HUES64 (cell line): ENCODE measurements at regions not wholly inside any gene's neighbourhood (a gene's known extent, or its start where the extent isn't known, plus 50 kb on each side); places are given as distances from the start of the nearest gene placed in this dataset.

Experiments
- H3K27ac ChIP-seq: 2 replicates; pipeline ENCODE4 v1.7.0; 2013; ENCODE audit warnings: low read depth, low read length, inconsistent platforms
- H3K27me3 ChIP-seq: 2 replicates; pipeline ENCODE4 v1.6.1; 2013; ENCODE audit warnings: mild to moderate bottlenecking, low read length; ENCODE audit not compliant: insufficient read depth
- H3K36me3 ChIP-seq: 2 replicates; pipeline ENCODE4 v1.6.1; 2013; ENCODE audit warnings: mild to moderate bottlenecking, low read length; ENCODE audit not compliant: insufficient read depth
- H3K4me1 ChIP-seq: 2 replicates; pipeline ENCODE4 v1.6.1; 2013; ENCODE audit warnings: mild to moderate bottlenecking, low read length, moderate library complexity; ENCODE audit not compliant: insufficient read depth
- H3K4me3 ChIP-seq: 2 replicates; pipeline ENCODE4 v1.5.1; 2013; ENCODE audit warnings: mild to moderate bottlenecking, low read length, moderate library complexity
- H3K9ac ChIP-seq: 2 replicates; pipeline ENCODE4 v1.6.1; 2013; ENCODE audit warnings: mild to moderate bottlenecking, low read depth, low read length
- H3K9me3 ChIP-seq: 2 replicates; pipeline ENCODE4 v1.6.1; 2013; ENCODE audit warnings: low read depth, low read length; ENCODE audit not compliant: insufficient read depth
- WGBS: fragments of 150-250, 120-280 bp; methylation state at CpG from one replicate; pipeline ENCODE4 v1.1.7; 2013; ENCODE audit warnings: missing lambda C conversion rate; 5-methylcytosine and 5-hydroxymethylcytosine counted together

DNA sequence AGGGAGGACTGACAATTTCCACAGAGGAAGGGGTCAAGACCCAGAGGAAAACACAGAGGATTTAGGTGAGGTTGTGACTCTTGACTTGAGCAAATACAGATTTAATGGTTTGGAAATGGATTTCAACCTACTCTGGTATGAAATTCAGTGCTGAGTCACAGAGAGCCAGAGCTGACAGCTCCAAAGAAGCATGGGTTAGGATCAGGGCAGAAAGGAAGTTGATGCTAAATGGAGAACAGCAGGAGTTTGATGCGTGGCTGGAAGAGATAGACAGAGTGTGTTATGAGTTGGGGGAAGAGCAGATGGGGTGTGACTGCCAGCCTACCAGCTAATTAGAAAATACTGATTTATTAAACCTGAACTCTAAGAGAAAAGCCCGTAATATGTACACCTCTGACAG is 272.6 kb downstream of the FOXG1 start:
- Histone ChIP-seq H3K9ac (no peak overlapping the region), H3K27me3 (no peaks in the 10 kb centered on the region), H3K4me1 (peaks cover 16% of the 10 kb centered on the region; the same call in 1 of the 2 replicates), H3K27ac (no peak overlapping the region), H3K9me3 (no peaks in the 10 kb centered on the region), H3K36me3 (no peaks in the 10 kb centered on the region), H3K4me3 (no peak overlapping the region)
- 29% methylated on average over 1 of the region's 2 CpGs for WGBS

DNA sequence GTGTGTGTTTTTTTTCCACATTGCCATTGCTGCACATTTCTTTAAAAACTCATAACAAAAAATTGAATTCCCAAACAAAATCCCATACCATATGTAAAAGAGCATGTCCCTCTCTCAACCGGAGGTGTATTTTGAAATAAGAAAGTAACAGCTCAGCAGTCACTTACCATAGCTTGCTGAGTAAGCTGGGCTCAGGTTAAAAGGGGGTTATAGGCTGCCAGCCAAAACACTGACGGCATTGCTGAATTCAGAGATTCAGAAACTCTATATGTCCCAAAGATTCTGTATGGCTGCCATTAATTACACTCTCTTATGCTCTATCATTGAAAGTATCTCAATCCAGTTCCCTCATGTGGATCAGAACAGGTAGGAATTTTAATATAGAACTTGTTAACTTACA is 276.0 kb downstream of the FOXG1 start:
- Histone ChIP-seq H3K27me3 (no peaks in the 10 kb centered on the region), H3K4me3 (no peak overlapping the region), H3K9me3 (no peaks in the 10 kb centered on the region), H3K27ac (no peak overlapping the region), H3K9ac (no peak overlapping the region), H3K36me3 (no peaks in the 10 kb centered on the region), H3K4me1 (peaks cover 16% of the 10 kb centered on the region; the same call in 1 of the 2 replicates)
- 79% methylated on average over 2 of the region's 2 CpGs for WGBS

DNA sequence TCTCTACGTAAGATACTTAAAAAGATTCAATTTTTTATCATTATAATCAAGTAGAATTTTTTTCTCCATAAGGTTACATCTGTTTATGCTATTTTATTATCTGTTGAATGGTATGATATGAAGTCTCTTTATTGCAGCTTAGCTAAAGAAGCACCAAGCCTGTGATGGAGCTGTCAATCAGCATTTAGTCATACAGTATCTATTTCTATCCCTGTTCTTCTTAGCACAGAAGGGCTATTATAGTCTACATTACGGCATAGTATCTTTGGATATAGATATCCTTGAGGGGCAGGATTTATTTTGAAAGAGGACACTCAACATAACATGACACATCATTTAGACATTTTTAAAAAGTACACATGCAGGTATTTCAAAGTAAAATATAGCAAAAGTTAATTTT is 277.1 kb downstream of the FOXG1 start:
- no peak overlapping the region for H3K9ac ChIP-seq
- H3K36me3 ChIP-seq = no peaks in the 10 kb centered on the region
- no peak overlapping the region for H3K4me3 ChIP-seq
- no peak overlapping the region for H3K27ac ChIP-seq
- no peaks in the 10 kb centered on the region for H3K27me3 ChIP-seq
- H3K4me1 ChIP-seq = peaks cover 12% of the 10 kb centered on the region; the same call in 1 of the 2 replicates
- WGBS = no CpG with 5 or more reads among the region's 2 CpGs
- H3K9me3 ChIP-seq = no peaks in the 10 kb centered on the region

DNA sequence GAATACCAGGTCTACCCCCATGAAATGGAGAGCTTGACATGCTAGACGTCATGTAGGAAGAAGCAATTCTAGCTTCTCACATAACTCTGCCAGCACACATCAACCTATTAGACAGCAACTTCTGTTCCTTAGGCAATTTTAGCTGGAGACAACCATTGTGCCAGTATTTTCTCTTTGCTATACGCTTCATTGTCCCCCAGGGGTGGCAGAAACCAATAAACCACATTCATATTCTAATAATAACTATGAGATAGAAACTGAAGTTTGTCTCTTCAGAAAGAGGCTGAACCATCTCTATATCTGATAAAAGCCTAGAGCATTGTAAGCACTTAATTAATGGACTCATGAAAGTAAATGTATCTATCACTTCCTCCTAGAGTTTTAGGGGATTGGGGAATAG is 278.6 kb downstream of the FOXG1 start:
- WGBS = 95% methylated on average over 2 of the region's 2 CpGs
- no peak overlapping the region for H3K9ac ChIP-seq

DNA sequence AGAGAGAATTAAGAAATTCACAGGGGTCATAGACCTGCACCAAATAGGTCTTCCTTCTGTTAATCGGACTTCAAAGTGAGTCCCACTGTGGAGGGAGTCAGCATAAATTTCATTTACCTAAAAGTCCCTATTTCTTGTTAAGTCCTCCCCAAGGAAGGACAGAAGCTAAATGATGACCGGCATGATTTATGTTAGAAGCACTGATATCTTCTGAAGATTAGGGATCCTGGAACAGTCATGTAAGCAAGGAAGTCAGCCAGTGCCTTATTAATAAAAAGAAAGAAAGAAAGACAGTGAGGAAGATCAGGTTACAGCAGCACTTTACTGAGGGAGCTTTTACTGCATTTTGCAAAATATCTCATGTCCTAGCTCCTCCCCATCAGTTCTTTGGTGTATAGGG is 287.5 kb downstream of the FOXG1 start:
- peaks cover 18% of the 10 kb centered on the region for H3K9me3 ChIP-seq
- H3K27ac ChIP-seq = no peak overlapping the region
- no peak overlapping the region for H3K9ac ChIP-seq
- H3K4me1 ChIP-seq = no peaks in the 10 kb centered on the region
- 86% methylated on average over 2 of the region's 2 CpGs for WGBS
- H3K27me3 ChIP-seq = no peaks in the 10 kb centered on the region
- no peaks in the 10 kb centered on the region for H3K36me3 ChIP-seq
- H3K4me3 ChIP-seq = no peak overlapping the region

More for the DNA sequence above, 278.6 kb downstream of the FOXG1 start:
- no peak overlapping the region for H3K27ac ChIP-seq
- H3K27me3 ChIP-seq = no peaks in the 10 kb centered on the region
- no peak overlapping the region for H3K4me3 ChIP-seq
- H3K36me3 ChIP-seq = no peaks in the 10 kb centered on the region
- no peaks in the 10 kb centered on the region for H3K4me1 ChIP-seq
- H3K9me3 ChIP-seq = peaks cover 9% of the 10 kb centered on the region

DNA sequence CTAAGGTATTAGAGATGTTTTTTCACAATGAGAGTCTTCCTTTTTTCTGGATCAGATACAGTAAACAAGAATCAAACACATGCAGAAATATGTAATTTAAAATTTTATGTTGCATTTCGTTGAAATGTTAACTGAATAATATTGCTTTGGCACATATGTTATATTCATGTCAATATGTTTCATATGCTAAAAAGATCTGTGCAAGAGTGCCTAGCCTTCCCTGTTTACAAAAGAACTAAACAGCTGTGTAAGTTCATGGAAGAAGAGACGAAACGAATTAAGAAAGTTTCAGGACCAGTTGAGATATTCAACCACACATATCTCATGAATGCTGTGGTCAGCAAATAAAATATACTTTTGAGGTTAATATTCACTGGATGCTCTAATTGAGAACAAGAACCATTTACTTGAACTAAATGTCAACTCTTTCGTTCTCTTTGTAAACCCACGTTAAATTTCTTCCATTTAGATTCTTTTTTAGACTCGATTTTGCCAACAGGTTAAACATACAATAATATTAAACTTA is 289.5 kb downstream of the FOXG1 start:
- H3K36me3 ChIP-seq = no peaks in the 10 kb centered on the region
- H3K27me3 ChIP-seq = no peaks in the 10 kb centered on the region
- H3K4me3 ChIP-seq = no peak overlapping the region
- H3K27ac ChIP-seq = no peak overlapping the region
- no peak overlapping the region for H3K9ac ChIP-seq
- WGBS = 97% methylated on average over 5 of the region's 6 CpGs
- peaks cover under 1% of the 10 kb centered on the region; the same call in 1 of the 2 replicates for H3K9me3 ChIP-seq
- H3K4me1 ChIP-seq = no peaks in the 10 kb centered on the region

DNA sequence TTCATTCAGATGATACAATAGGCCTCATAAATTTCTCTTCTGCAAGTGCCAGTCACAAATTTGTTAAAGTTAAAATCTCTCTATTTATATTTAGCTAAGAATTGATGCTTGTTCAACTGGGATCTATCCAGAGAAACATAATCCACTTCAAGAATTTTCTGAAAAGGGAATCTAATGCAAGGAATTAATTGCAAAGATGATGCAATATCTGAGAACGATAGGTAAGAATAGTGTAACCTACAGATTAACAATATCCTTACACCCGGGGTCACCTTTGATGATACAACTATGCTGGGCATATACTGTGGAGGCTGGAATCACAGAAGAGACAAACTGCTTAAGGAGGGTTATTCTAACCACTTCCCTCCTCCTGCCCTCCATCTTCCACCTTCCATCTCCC is 295.1 kb downstream of the FOXG1 start:
- H3K4me3 ChIP-seq = no peak overlapping the region
- no peaks in the 10 kb centered on the region for H3K27me3 ChIP-seq
- no peak overlapping the region for H3K9ac ChIP-seq
- WGBS = 100% methylated on average over 1 of the region's 2 CpGs
- H3K4me1 ChIP-seq = peaks cover 4% of the 10 kb centered on the region; the same call in 1 of the 2 replicates
- H3K27ac ChIP-seq = no peak overlapping the region
- no peaks in the 10 kb centered on the region for H3K36me3 ChIP-seq
- 0 out of 2 replicates have a peak, but pooled peaks cover 4% of the 10 kb centered on the region for H3K9me3 ChIP-seq

DNA sequence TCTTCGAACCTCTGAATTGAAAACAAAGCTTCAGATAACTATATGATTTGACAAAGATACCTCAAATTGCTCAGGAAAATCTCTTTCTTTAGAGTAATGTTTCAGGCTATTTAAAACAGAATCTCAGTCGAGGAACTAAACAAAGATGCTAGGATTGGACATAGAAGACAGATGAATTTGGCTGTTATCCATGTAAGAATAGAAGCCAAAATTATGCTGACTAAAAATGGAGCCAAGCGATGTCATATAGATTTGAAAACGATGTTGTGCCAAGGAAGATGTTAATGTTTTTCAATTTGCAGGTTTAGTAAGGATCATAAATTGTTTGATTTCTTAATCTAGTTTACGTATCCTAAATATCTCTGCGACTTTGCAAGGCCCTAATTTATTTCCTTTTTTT is 295.9 kb downstream of the FOXG1 start:
- WGBS = 93% methylated on average over 6 of the region's 6 CpGs

DNA sequence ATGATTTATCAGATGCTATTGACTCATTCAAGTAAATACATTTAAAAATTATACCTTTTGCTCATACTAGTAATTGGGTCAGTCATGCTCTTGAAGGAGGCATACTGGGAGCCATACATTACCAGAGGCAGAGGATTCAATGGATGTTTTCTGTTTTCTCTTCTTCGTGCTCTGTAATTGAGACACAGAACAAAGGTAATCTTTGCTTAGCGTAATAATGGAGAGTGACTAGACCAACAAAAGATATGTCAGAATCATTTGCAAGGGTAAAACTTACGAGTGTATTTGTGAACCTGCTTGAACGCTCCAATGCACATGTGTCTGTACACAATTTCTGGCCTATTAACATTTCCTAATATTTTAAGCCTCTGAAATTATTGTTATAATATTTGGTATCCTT is 296.4 kb downstream of the FOXG1 start:
- peaks cover 4% of the 10 kb centered on the region; the same call in 1 of the 2 replicates for H3K4me1 ChIP-seq
- no peak overlapping the region for H3K27ac ChIP-seq
- H3K9me3 ChIP-seq = 0 out of 2 replicates have a peak, but pooled peaks cover 4% of the 10 kb centered on the region
- no peak overlapping the region for H3K9ac ChIP-seq
- H3K36me3 ChIP-seq = no peaks in the 10 kb centered on the region
- WGBS = 96% methylated on average over 4 of the region's 4 CpGs
- H3K27me3 ChIP-seq = no peaks in the 10 kb centered on the region
- no peak overlapping the region for H3K4me3 ChIP-seq

More for the DNA sequence above, 295.9 kb downstream of the FOXG1 start:
- H3K4me1 ChIP-seq = peaks cover 4% of the 10 kb centered on the region; the same call in 1 of the 2 replicates
- 0 out of 2 replicates have a peak, but pooled peaks cover 4% of the 10 kb centered on the region for H3K9me3 ChIP-seq
- H3K27me3 ChIP-seq = no peaks in the 10 kb centered on the region
- no peaks in the 10 kb centered on the region for H3K36me3 ChIP-seq
- no peak overlapping the region for H3K4me3 ChIP-seq
- H3K9ac ChIP-seq = no peak overlapping the region
- H3K27ac ChIP-seq = no peak overlapping the region

DNA sequence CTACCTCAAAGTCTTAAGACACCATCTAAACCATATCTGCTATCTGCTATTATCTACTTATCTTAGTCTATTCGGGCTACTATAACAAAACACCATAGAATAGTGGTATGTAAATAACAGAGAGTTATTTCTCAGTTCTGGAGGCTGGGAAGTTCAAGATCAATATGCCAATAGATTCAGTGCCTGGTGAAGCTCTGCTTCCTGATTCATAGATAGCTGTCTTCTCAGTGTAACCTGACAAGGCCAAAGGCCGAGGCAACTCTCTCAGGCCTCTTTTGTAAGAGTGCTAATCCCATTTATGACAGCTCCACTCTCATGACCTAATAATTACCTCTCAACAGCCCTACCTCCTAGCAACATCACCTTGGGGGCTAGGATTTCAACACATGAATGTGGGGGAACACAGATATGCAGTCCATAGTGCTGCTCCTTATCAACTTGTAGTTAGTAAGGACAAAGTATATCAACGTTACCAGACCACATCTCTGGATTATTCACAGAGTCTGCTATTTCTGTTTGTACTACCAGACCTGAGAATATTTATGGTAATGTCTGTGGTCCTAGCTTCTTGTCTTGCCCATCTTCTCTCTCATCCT is 297.8 kb downstream of the FOXG1 start:
- Histone ChIP-seq H3K27me3 (no peaks in the 10 kb centered on the region), H3K36me3 (no peaks in the 10 kb centered on the region), H3K9me3 (0 out of 2 replicates have a peak, but pooled peaks cover 4% of the 10 kb centered on the region), H3K9ac (no peak overlapping the region), H3K4me3 (no peak overlapping the region), H3K4me1 (peaks cover 4% of the 10 kb centered on the region; the same call in 1 of the 2 replicates), H3K27ac (no peak overlapping the region)
- 95% methylated on average over 2 of the region's 3 CpGs for WGBS

DNA sequence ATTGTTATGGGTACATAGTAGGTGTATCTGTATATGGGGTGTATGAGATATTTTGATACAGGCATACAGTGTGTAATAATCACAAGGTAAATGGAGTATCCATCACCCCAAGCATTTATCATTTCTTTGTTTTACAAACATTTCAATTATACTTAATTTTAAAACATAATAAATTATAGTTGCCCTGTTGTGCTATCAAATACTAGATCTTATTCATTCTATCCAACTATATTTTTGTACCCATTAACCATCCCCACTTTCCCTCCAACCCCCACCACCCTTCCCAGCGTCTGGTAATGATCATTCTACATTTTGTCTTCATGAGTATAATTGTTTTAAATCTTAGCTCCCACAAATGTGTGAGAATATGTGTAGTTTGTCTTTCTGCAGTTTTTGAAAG is 302.6 kb downstream of the FOXG1 start:
- Histone ChIP-seq H3K9me3 (no peaks in the 10 kb centered on the region), H3K9ac (no peak overlapping the region), H3K4me1 (no peaks in the 10 kb centered on the region), H3K27ac (no peak overlapping the region), H3K4me3 (no peak overlapping the region), H3K36me3 (no peaks in the 10 kb centered on the region), H3K27me3 (no peaks in the 10 kb centered on the region)
- no CpG with 5 or more reads among the region's 1 CpG for WGBS
